Mesodermal cell (in vitro differentiated cells): ENCODE measurements at regions not wholly inside any gene's neighbourhood (a gene's known extent, or its start where the extent isn't known, plus 50 kb on each side); places are given as distances from the start of the nearest gene placed in this dataset.

ENCODE experiments used
- H3K27ac ChIP-seq: 2 replicates; pipeline ENCODE4 v1.7.0; 2013; ENCODE audit warnings: mild to moderate bottlenecking, low read depth, low read length, moderate library complexity; ENCODE audit not compliant: severe bottlenecking
- H3K36me3 ChIP-seq: 2 replicates; pipeline ENCODE4 v1.7.1; 2013; ENCODE audit warnings: mild to moderate bottlenecking, low read length, moderate library complexity; ENCODE audit not compliant: control insufficient read depth, insufficient read depth
- H3K4me1 ChIP-seq: one replicate; pipeline ENCODE4 v1.7.1; 2013; ENCODE audit warnings: mild to moderate bottlenecking, low read length; ENCODE audit not compliant: insufficient read depth, control insufficient read depth, poor library complexity, severe bottlenecking
- H3K4me3 ChIP-seq: 2 replicates; pipeline ENCODE4 v1.7.0; 2013; ENCODE audit warnings: low read length, control low read depth, mild to moderate bottlenecking; ENCODE audit not compliant: insufficient read depth, poor library complexity, severe bottlenecking; ENCODE audit errors: extremely low read depth
- H3K9me3 ChIP-seq: 2 replicates; pipeline ENCODE4 v1.7.1; 2013; ENCODE audit warnings: mild to moderate bottlenecking, low read length, moderate library complexity; ENCODE audit not compliant: control insufficient read depth
- WGBS, 2 experiments: methylation state at CpG; one replicate each; pipeline ENCODE4 v1.1.5; 2013; ENCODE audit warnings: missing lambda C conversion rate in 2 of 2; ENCODE audit not compliant: insufficient coverage in 2 of 2; 5-methylcytosine and 5-hydroxymethylcytosine counted together

DNA sequence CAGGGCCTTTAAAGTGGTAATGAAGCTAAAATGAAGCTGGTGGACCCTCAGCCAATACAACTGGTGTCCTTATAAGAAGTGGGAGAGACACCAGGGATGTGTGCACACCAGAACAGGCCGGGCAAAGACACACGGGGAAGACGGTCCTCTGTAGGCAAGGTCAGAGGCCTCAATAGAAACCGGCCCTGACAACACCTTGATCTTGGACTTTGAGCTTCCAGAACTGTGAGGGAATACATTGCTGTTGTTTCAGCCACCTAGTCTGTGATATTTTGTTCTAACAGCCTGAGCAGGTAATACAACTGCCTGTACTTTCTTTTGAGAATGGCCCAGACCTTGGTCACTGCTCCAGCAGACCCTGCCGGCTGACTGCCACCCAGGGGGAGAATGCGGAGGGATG lies 65.6 kb upstream of the FZD7 start:
- Histone ChIP-seq H3K27ac (no peak overlapping the region), H3K4me3 (no peak overlapping the region), H3K4me1 (peaks cover 18% of the 10 kb centered on the region), H3K9me3 (peaks cover 7% of the 10 kb centered on the region), H3K36me3 (no peaks in the 10 kb centered on the region)
- WGBS, 2 experiments: 90 to 95% methylated on average over 4 to 6 of the region's 6 CpGs

DNA sequence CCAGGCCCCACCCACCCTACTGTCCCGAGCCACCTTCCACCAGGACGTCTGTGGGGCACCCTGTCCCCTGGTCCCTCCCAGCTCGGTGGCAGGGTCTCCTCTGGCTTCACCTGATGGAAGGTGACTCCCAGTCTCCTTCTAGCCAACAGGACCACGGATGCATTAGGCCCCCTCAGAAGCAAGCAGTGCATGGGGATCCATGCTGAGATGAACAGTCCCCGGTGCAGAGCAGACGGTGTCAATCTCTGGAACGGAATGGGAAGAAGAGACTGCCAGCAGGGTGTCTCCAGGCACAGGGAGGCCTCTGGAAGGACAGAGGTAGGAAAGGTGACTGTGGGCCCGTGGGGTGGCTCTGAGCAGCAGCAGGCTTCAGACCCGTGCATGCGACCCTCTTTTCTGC lies 65.2 kb upstream of the FZD7 start:
- H3K36me3 ChIP-seq: no peaks in the 10 kb centered on the region
- H3K4me3 ChIP-seq: no peak overlapping the region
- H3K27ac ChIP-seq: no peak overlapping the region
- H3K9me3 ChIP-seq: peaks cover 7% of the 10 kb centered on the region
- peaks cover 22% of the 10 kb centered on the region for H3K4me1 ChIP-seq
- 87 to 92% methylated on average over 7 to 9 of the region's 10 CpGs for WGBS, 2 experiments

DNA sequence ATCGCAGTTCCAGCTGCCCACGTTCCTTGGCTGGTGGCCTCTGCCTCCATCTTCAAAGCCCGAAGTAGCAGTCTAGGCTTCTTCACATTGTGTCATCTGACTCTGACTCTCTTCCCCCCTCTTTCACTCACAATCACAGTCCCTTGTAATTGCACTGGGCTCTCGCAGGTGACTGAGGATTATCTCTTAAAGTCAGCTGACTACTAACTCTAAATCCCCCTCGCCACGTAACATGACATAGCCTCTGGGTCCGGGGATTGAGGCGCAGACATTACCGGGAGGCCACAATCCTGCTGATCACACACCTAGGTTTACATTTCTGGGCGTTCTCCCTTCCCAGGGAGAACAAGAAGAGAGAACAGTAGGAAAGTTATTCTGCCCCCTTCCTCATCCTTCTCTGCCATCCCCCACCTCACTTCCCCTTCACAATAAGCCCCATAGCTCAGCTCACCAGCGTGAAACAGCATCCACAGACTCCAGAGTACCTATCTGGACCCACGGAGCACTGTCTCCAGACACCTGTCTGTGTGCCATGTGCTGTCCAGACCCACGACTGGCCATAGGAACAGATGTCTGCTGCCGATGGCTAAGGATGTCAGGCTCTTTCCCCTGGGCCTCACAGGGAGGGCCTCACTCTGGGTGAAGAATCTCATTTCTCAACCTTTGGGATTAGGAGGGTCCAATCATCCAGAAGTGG lies 64.3 kb upstream of the FZD7 start:
- H3K27ac ChIP-seq: peak overlapping the region; percentile 39

DNA sequence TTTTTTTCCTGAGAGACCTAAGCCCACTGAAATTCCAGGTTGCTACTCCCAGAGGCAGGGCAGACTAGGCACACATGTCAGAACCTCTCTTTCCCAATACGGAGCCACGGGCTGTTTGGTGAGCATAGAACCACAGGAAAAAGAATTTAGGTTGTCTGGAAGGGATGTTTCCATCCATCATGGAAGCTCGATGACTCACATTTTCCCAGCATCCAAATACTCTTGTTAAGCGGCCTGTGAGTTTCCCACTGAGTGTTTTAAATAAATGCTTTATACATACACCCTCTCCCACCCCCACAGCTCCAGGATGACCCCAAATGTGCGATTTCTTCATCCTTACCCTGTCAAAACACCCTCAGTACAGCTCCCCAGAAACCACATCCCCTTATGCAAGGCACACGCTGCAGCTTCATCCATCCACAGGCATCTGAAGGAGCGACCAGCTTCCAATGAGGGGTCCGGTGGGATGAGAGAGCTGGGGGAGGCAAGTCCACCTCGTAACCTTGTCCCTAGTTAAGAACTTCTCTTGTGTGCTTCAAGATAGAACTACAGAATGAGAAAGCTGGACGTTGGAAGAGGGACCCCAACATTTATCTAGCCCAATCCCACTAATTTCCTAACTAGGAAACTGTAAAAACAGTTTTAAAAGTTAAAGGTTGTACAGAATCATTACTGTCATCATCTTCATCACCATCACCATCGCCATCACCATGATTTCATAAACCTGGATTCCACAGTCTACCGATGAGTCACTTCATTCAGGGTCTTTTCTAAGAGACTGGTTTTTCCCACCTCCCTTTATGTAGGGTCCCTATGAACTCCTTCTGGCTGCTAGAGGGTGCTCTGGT lies 63.5 kb upstream of the FZD7 start:
- Histone ChIP-seq H3K4me1 (peaks cover 22% of the 10 kb centered on the region), H3K9me3 (peaks cover 7% of the 10 kb centered on the region), H3K27ac (peak overlapping the region; percentile 39), H3K36me3 (no peaks in the 10 kb centered on the region), H3K4me3 (no peak overlapping the region)
- 100% methylated on average over 2 to 3 of the region's 12 CpGs for WGBS, 2 experiments

More for the DNA sequence above, 64.3 kb upstream of the FZD7 start:
- Histone ChIP-seq H3K4me1 (peaks cover 22% of the 10 kb centered on the region), H3K36me3 (no peaks in the 10 kb centered on the region), H3K9me3 (peaks cover 7% of the 10 kb centered on the region), H3K4me3 (no peak overlapping the region)
- 95 to 96% methylated on average over 12 to 14 of the region's 14 CpGs for WGBS, 2 experiments

DNA sequence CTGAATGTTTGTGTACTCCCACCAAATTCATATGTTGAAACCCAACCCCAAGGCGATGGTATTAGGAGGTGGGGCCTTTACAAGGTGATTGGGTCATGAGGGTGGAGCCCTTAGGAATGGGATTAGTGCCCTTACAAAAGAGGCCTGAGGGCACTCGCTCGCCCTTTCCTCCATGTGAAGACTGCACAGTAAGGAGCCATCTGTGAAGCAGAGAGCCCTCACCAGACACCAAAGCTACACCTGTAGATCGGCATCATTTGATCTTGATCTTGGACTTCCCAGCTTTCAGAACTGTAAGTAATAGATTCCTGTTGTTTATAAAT lies 62.9 kb upstream of the FZD7 start:
- H3K4me3 ChIP-seq: no peak overlapping the region
- WGBS, 2 experiments: 85% methylated on average over 2 of the region's 4 CpGs; no CpG with 5 or more reads in 1 of the 2 experiments
- H3K9me3 ChIP-seq: peaks cover 7% of the 10 kb centered on the region
- peaks cover 22% of the 10 kb centered on the region for H3K4me1 ChIP-seq
- no peak overlapping the region for H3K27ac ChIP-seq
- no peaks in the 10 kb centered on the region for H3K36me3 ChIP-seq

DNA sequence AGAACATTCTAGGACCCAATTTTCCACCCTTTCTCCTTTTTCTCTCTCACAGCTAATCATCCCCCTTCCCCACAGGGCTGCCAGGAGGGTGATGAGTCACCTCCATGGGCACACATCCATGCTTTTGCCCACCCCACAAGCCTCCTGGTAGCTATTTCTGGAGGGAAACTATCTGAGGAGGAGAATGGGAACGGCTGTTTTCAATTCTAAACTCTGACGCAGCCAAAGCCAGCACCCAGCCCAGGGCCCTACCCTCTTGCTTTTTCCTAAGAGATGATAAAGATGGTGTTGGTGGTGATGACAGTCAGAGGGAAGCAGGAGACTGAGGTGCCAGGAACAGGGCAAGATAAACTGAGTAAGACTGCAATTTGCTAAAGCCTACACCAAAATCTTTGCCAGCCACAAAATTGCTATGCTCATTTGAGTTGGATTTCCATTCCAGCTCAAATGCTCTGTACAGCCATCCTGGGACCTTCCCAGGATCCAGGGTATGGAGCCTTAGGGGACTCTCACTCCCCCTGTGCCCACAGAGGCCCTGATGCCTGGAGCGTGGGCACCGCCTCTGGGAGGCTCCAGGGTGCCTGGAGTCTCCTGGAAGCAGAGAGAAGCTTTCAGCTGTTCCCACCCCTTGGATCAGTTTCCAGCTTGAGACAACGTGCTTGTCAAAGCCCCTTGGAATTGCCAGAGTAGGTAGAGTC lies 62.0 kb upstream of the FZD7 start:
- no peaks in the 10 kb centered on the region for H3K36me3 ChIP-seq
- WGBS, 2 experiments: 93 to 100% methylated on average over 2 of the region's 5 CpGs
- H3K27ac ChIP-seq: no peak overlapping the region
- peaks cover 22% of the 10 kb centered on the region for H3K4me1 ChIP-seq
- H3K4me3 ChIP-seq: no peak overlapping the region
- peaks cover 7% of the 10 kb centered on the region for H3K9me3 ChIP-seq

DNA sequence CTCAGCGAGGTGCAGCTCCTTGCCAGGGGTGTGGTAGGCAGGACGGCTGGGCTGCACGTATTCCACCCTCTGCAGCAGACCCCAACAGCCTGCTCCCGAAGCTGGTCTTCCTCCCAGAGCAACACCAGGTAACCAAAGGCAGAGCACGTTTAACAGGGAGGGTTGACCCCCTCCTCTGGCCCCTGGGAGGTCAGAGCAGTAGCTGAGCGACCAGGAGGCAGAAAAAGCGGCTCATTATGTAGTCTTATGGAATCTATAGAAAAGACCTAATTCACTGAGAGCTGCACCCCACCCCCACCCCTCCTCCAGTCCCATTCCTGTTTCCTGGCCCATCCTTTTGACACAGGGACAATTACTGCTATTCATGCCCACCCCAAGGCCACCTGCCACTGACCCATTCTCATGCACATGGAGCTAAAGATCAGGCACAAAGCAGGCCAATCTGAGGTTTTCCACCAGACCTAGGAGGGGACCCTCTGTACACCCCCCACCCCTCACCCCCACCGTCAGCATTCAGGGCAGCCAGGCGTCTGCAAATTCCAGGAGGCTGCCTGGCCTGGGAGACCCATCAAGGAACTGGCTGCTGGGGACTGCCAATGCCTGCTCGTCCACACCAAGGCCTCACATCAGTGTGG lies 60.9 kb upstream of the FZD7 start:
- peaks cover 20% of the 10 kb centered on the region for H3K4me1 ChIP-seq
- peaks cover 7% of the 10 kb centered on the region for H3K9me3 ChIP-seq
- no peaks in the 10 kb centered on the region for H3K36me3 ChIP-seq
- no peak overlapping the region for H3K4me3 ChIP-seq
- no peak overlapping the region for H3K27ac ChIP-seq
- WGBS, 2 experiments: 27 to 31% methylated on average over 3 to 6 of the region's 10 CpGs

DNA sequence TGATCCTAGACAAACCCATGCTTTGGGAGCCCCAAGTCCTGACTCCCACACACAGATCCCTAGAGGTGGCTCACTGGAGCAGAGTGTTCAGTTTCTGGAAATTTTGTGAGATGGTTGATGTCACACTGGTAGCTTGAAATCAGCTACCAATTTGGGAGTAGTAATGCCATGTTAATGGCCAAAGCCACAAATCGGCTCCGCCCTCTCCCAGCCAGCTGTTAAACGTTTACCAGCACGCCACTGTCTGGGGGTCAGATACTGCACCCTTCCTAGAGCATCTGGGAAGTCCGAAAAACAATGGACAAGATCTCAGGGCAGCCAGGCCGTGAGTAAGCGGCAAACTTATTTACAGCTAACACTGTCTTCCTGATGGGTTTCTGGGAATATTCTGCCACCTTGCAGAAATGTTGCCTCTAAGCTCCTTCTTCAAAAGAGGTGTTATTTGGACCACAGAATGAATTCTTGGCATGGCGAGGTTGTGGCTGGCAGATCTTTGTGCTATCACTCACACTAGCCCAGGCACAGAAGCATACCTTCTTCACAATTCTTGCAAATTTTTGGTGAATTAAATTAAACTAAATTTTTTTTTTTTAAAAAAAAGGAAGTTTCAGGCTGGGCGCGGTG lies 60.2 kb upstream of the FZD7 start:
- 78 to 89% methylated on average over 7 to 9 of the region's 10 CpGs for WGBS, 2 experiments
- no peak overlapping the region for H3K4me3 ChIP-seq
- H3K9me3 ChIP-seq: peaks cover 7% of the 10 kb centered on the region
- H3K36me3 ChIP-seq: no peaks in the 10 kb centered on the region
- no peak overlapping the region for H3K27ac ChIP-seq
- peaks cover 20% of the 10 kb centered on the region for H3K4me1 ChIP-seq

DNA sequence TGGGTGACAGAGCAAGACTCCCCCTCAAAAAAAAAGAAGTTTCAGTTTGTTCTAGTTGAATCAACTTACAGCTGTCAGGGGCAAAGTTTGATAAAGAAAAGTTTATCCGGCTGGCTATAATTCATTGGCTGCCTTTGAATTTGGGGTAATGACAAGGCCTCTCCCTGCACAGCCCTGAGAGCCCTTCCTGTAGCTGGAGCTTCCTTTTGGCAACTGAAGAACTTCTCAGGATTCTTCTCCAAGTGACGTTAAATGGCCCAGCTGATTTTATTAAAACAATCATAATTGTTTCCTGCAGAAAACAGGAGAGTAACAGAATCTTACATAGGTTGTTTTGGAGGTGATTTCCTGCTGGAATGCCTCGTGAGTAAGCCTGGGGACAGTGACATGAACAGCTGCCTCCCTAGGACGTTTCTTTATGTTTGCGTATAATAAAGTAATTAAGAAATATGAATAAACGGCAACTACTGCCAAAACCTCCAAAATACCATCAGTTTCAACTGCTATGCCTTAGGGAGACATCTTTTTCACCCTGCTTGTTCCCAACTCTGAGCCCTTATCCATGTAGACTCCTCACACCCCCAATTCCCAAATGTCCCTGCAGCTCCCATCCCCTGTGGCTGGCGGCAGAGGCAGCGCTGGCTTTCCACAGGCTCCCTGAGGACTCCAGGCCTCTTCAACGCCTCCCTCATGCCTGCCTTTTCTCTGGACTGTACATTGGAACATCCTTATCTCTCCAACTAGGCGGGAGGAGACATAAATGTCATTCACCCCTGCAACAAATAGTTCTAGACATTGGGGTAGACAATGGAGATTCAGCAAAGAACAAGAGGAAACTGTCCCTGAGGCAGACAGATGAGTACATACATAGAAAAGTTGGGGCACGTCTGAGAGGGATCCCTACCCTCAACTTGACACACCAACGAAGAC lies 59.2 kb upstream of the FZD7 start:
- no peak overlapping the region for H3K27ac ChIP-seq
- H3K9me3 ChIP-seq: peaks cover 7% of the 10 kb centered on the region
- peaks cover 20% of the 10 kb centered on the region for H3K4me1 ChIP-seq
- 88 to 100% methylated on average over 2 to 5 of the region's 12 CpGs for WGBS, 2 experiments
- H3K4me3 ChIP-seq: no peak overlapping the region
- no peaks in the 10 kb centered on the region for H3K36me3 ChIP-seq
